ENCODE measurements at regions not wholly inside any gene's neighbourhood (a gene's known extent, or its start where the extent isn't known, plus 50 kb on each side); places are given as distances from the start of the nearest gene placed in this dataset.

DNA sequence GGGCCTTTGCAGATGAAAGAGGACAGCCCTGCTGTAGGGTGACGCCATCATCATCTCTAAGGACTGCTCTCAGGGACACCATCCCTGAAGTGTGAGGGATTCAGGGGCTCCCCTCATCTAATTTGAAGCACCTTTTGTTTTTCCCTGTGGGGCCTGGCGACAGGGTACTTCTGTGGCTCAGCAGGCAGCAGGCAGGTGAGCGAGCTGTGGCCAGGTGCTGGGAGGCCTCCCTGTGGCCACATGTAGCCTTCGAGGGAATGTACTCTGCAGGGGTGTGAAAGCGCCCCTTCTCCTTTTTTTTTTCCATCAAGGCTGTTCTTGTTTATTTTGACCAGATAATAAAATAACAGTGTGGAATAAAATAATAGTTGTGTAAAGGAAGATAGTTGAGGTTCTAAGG lies 118.2 kb upstream of the DPP6 start:
- H3K4me3 ChIP-seq (replicated peaks; ENCODE audit: low read depth, low read length): no peak overlapping the region
- TF ChIP-seq, protein P1, sequence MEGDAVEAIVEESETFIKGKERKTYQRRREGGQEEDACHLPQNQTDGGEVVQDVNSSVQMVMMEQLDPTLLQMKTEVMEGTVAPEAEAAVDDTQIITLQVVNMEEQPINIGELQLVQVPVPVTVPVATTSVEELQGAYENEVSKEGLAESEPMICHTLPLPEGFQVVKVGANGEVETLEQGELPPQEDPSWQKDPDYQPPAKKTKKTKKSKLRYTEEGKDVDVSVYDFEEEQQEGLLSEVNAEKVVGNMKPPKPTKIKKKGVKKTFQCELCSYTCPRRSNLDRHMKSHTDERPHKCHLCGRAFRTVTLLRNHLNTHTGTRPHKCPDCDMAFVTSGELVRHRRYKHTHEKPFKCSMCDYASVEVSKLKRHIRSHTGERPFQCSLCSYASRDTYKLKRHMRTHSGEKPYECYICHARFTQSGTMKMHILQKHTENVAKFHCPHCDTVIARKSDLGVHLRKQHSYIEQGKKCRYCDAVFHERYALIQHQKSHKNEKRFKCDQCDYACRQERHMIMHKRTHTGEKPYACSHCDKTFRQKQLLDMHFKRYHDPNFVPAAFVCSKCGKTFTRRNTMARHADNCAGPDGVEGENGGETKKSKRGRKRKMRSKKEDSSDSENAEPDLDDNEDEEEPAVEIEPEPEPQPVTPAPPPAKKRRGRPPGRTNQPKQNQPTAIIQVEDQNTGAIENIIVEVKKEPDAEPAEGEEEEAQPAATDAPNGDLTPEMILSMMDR (IDR thresholded peaks at IDR 0.05; ENCODE audit: low read length, missing control alignments): no peak
- no peak for DNase-seq (ENCODE audit: low read depth)

DNA sequence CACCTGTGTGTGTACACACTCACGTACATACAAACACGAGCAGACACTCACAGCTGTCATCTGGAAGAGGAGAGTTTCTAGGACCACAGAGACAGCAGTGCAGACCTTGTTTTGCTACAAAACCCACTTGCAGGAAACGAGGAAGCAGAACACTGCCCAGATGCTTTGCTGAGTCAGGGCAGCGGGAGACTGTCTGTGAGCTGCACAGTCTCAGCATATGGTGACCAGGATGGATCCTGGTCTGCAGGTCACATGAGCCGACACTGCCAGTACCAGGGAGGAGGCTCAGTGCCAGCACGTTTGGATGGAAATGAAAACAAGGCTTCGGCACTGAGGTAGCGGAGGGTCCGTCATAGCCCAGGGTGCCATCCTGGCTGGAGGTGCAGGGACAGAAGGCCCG lies 117.6 kb upstream of the DPP6 start:
- TF ChIP-seq, protein P1 (IDR thresholded peaks at IDR 0.05; ENCODE audit: low read length, missing control alignments): no peak
- H3K4me3 ChIP-seq (replicated peaks; ENCODE audit: low read depth, low read length): no peak overlapping the region
- DNase-seq (ENCODE audit: low read depth): no peak

DNA sequence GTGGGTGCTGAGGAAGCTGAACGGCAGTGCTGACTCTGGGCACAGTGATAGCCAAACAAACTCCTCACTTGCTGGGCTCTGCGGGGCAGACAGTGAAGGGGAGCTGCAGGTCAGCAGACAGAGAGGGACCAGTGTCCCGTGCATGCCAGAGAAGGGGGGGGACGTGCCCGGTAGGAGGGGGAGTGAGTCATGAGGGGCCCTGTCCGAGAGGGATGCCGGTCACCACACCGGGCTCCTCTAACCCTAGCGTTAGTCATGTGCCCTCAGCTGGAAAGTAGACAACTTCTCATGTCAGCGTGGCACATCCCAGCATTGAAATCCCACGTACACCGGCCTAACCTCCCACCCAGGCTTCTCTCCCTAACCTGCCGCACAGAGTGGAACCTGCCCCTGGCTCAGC lies 117.1 kb upstream of the DPP6 start:
- TF ChIP-seq, protein P1 (IDR thresholded peaks at IDR 0.05; ENCODE audit: low read length, missing control alignments): no peak
- no peak for DNase-seq (ENCODE audit: low read depth)
- H3K4me3 ChIP-seq (replicated peaks; ENCODE audit: low read depth, low read length): no peak overlapping the region

- no peak overlapping the region for H3K4me3 ChIP-seq (replicated peaks; ENCODE audit: low read depth, low read length)
- DNase-seq (ENCODE audit: low read depth): no peak
- TF ChIP-seq, protein P1 (IDR thresholded peaks at IDR 0.05; ENCODE audit: low read length, missing control alignments): no peak
These were observed 113.7 kb upstream of the DPP6 start for GRCh38 chr7:153938451-153938850.

GRCh38 chr7:153939177-153939576 lies 113.0 kb upstream of the DPP6 start:
- H3K4me3 ChIP-seq (replicated peaks; ENCODE audit: low read depth, low read length): no peak overlapping the region
- TF ChIP-seq, protein P1 (IDR thresholded peaks at IDR 0.05; ENCODE audit: low read length, missing control alignments): no peak
- no peak for DNase-seq (ENCODE audit: low read depth)

DNA sequence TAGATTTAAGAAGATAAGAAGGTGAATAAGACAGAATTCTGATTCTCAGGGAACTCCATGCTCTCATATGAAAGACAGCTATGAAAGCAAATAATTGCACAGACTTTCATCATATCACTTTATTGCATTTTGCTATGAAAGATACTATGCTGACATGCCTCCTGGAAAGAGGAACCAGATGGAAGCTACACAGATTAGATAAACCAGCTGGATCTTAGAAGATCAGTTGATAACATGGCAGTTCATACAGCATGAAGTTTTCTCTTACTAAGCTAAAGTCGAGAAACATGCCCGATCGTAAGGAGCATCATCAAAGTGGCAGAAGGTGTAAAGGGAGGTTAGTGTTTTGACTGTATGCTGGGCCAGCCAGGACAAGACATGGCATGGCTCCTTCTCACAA lies 112.5 kb upstream of the DPP6 start:
- DNase-seq (ENCODE audit: low read depth): no peak
- H3K4me3 ChIP-seq (replicated peaks; ENCODE audit: low read depth, low read length): no peak overlapping the region
- TF ChIP-seq, protein P1 (IDR thresholded peaks at IDR 0.05; ENCODE audit: low read length, missing control alignments): no peak

- no peak for DNase-seq (ENCODE audit: low read depth)
- TF ChIP-seq, protein P1 (IDR thresholded peaks at IDR 0.05; ENCODE audit: low read length, missing control alignments): no peak
These were observed 111.1 kb upstream of the DPP6 start for GRCh38 chr7:153941061-153941460.

More at GRCh38 chr7:153941061-153941460, 111.1 kb upstream of the DPP6 start:
- H3K4me3 ChIP-seq (replicated peaks; ENCODE audit: low read depth, low read length): no peak overlapping the region

Data from fibroblast of pulmonary artery (primary cell).